ENCODE measurements at regions not wholly inside any gene's neighbourhood (a gene's known extent, or its start where the extent isn't known, plus 50 kb on each side); places are given as distances from the start of the nearest gene placed in this dataset.
A peak's percentile ranks its signal among the peaks of the same experiment; 100 is the strongest.

- TF ChIP-seq RERE (CRISPR knock-in tag; IDR thresholded peaks at IDR 0.05; ENCODE audit: low read depth): no peak
- no peak for TF ChIP-seq ZNF33A (CRISPR knock-in tag; IDR thresholded peaks at IDR 0.05; ENCODE audit: borderline replicate concordance)
- no peak for TF ChIP-seq SAFB2 (CRISPR knock-in tag; IDR thresholded peaks at IDR 0.05; ENCODE audit: borderline replicate concordance, low read depth)
- TF ChIP-seq ZNF256 (CRISPR knock-in tag; conservative IDR thresholded peaks at IDR 0.05): no peak
- TF ChIP-seq ZNF160 (CRISPR knock-in tag; IDR thresholded peaks at IDR 0.05): no peak
- TF ChIP-seq PATZ1 (CRISPR knock-in tag; IDR thresholded peaks at IDR 0.05): no peak; the same call in 1 of the 2 replicates
- TF ChIP-seq NCOR1 (IDR thresholded peaks at IDR 0.05; ENCODE audit: borderline replicate concordance, low read length): peak; percentile 75; the same call in 1 of the 2 replicates
- no peak for TF ChIP-seq KMT2B (CRISPR knock-in tag; IDR thresholded peaks at IDR 0.05)
- TF ChIP-seq ZNF207 (IDR thresholded peaks at IDR 0.05; ENCODE audit: borderline replicate concordance): no peak
- no peak for TF ChIP-seq ATAD3A (CRISPR knock-in tag; IDR thresholded peaks at IDR 0.05)
- no peak for TF ChIP-seq GABPA (IDR thresholded peaks at IDR 0.05; ENCODE audit: low read depth, low read length)
- peak; percentile 48; the same call in 1 of the 2 replicates for TF ChIP-seq GABPA (CRISPR knock-in tag; IDR thresholded peaks at IDR 0.05; ENCODE audit: low read depth)
- no peak for TF ChIP-seq IKZF4 (CRISPR knock-in tag; IDR thresholded peaks at IDR 0.05; ENCODE audit: borderline replicate concordance, low read depth, not compliant biosample characterization)
- no peak for TF ChIP-seq SOX13 (IDR thresholded peaks at IDR 0.05)
- TF ChIP-seq SOX13 (CRISPR knock-in tag; conservative IDR thresholded peaks at IDR 0.05 in 1 of 2, IDR thresholded peaks at IDR 0.05 in 1 of 2): peak in 1 of 2 experiments; percentile 38; a peak in 1 of 4 replicates
- no peak; the same call in 1 of the 2 replicates for TF ChIP-seq ZNF788 (CRISPR knock-in tag; IDR thresholded peaks at IDR 0.05; ENCODE audit: borderline replicate concordance)
- no peak for TF ChIP-seq ZMAT3 (CRISPR knock-in tag; conservative IDR thresholded peaks at IDR 0.05)
- TF ChIP-seq ZBTB8A (CRISPR knock-in tag; IDR thresholded peaks at IDR 0.05; ENCODE audit: borderline replicate concordance, low read depth): no peak
Observed at GRCh38 chr1:234862944-234863515, 253.1 kb upstream of the IRF2BP2 start (continued).
